Renal cortex interstitium (tissue), 11 donors: ENCODE measurements at regions not wholly inside any gene's neighbourhood (a gene's known extent, or its start where the extent isn't known, plus 50 kb on each side); places are given as distances from the start of the nearest gene placed in this dataset.

Source experiments
- DNase-seq, 11 donors: peaks; one replicate each; pipeline ENCODE4 v3.0.0-alpha.2; 2013; ENCODE audit warnings: low read depth in 9 of 11, low spot score in 4 of 11; ENCODE audit errors: extremely low read depth in 1 of 11

DNA sequence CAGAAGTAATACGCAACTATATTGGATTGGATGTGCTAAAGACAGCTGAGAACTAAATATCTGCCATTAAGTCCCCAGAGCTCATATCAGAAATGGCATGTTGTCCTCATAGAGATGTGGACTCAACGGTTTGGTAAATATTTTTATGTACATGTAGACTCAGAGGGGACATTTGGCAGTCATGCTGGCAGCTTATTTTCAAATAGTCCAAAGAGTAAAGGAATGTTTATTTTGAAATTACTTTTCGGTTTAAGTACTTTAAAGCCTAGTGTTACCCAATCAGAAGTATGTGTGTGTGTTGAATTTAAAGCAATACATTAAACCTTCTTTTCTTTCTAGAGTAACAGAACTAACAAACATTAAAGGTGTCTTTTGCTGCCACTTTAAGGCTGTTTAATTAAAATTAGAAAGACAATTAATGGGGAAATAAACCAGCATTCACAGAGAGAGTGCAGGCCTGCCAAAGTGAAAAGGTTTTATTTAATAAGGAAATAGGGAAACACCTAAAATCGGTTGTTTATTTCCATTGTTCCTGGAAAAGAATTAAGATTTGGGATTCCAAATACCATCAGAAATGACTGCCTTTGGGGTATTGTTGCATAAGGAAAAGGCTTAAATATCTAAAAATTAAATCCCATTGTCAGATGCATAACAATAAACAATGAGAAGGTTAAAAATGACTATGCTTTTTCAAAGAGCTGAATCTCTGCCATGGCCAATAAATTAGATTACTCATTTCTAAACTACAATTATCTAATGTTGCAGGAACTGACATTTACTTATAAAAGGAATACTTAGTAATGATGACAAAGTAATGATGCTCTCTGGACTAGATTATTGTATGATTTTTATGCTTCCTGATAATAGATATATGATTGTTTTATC is 113.4 kb upstream of the AHR start:
- DNase-seq, result no peak

DNA sequence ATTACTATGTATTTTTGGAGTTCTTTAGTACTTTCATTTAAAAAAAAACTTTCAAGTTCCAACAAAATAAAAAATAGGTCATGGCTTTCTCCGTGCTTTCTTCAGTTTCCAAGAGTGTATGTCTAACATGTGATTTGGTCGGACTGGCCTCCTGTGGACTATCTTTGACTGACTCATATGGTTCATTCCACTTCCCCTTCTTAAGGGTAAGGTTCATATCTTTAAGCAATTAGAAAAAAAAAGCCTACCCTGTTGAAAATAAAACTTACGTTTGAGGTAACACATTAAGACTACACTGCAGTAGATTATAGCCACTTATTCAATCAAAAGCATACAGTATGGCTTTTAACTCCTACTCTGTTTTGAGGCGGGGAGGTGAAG is 112.8 kb upstream of the AHR start:
- DNase-seq, result no peak

DNA sequence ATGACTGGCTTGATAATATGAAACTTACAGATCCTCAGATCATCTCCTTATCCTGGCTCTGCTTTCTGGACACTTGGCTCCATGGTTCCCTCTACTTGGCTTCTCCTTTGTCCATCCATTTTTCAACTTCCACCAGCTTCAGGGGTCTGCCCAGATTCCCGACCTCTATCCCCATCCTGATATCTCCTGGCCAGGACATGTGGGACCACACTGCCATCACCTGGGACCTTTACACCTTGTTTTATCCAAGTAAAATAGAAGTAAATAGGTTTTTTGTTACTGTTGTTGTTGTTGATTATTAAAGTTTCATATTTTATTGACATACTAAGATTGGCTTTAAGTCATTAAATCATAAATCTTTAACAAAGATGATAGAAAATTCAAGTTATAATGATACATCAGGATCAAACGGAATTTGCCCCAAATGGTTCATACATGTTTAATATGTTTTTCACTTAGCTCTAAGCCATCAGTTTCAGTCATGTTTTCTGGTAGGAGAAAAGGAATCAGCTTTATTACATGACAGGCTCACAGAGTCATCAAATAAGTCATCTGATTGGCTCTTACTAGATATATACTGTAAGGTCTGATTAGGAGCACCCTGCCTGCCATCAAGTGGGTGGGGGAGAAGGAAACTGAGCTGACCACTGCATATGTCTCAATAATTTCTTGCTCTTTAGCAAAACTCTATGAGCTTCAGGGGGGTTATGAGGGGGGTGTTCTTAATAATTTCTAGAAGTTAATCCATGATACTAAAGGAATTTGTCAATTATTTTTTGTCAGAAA is 111.5 kb upstream of the AHR start:
- no peak for DNase-seq

DNA sequence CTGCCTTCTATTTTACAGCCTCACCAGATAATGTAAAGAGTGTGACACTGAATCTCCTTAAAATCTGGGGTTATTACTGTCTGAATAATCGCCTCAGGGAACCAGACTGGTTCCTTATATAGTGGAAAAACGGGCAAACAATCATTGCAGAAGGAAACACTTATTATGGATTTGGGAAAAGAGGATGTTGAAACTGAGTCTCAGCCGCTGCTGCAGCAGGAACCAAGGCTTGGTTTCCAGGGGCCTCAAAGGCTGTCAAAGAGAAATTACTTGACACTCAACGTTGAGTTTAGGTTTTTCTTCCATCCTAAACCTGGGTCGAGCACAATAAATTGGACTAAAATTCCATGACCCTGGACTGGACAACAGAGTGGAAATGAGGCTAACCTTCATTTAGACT is 103.8 kb upstream of the AHR start:
- DNase-seq, result no peak

DNA sequence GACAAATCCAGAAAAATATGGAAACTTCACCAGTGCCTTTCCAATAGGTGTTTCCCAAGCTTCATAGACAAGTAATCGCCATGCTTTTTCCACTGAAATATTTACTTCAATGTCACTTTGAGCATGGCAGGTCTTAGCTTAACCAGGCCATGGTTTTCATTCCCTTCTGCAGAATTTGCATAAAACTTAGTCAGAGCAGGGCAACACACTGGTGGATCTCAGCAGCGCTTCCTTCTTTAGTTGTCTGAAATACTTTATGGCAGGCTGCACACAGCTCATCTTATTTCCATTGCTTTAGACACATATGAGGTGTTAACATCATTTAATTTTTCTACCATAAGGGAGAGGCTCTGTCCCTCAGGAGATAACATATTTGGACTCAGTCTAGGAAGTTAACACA is 102.9 kb upstream of the AHR start:
- no peak for DNase-seq

DNA sequence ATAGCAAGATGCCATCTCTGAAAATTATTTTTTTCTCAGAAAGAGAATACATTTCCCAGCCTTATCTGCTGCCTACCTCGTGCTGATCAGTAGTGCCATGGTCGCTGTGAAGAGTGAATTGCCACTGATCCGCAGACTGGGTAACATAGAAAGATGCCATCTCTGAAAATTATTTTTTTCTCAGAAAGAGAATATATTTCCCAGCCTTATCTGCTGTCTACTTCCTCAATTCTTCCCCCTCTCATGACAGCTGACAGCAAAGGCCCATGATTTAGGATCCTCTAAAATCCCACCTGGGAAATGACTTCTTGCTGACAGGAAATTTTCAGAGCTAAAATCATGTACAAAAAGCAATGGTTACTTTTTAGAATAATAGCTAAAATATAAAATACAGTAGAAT is 92.5 kb upstream of the AHR start:
- DNase-seq, result no peak

DNA sequence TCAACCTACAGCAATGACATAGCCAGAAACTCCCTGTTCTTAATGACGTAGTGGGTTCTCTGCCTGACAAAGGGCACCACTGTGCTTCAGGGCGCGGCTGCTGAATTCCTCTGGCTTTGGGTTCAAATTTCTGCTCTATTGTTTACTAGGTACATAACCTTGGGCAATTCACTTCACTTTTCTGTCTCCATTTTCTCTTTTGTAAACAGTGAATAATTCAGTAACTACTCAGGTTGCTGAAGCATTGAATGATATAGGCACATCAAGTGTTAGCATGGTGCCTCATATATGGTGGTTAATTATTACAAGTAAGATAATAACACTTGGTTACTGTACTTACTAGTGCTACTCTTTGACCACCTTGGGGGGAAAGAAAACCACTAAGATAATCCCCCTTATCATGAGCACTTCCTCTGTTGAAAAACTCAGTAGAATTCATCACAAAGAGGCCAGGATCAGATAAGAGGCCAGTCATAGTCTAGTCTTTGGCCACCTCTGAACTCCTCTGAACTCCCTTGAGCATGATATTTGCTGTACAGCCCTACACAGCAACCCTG is 92.0 kb upstream of the AHR start:
- no peak for DNase-seq

DNA sequence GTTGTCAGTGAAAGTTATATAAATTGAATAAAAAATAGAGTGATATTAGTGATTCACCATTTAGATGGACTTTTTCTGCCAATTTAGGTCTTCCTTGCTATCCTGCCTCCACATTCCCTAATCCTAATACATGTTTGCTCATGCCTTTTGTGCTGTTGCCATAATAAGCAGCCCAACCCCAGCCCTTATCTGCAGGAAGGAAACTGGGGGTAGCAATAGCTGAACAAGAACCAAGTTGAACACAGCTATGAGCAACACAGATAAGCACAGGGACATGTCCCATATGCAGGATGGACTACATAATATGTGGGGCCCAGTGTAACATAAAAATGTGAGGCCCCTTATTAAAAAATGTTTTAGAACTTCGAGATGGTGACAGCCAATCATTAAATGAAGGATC is 91.2 kb upstream of the AHR start:
- DNase-seq, result no peak

DNA sequence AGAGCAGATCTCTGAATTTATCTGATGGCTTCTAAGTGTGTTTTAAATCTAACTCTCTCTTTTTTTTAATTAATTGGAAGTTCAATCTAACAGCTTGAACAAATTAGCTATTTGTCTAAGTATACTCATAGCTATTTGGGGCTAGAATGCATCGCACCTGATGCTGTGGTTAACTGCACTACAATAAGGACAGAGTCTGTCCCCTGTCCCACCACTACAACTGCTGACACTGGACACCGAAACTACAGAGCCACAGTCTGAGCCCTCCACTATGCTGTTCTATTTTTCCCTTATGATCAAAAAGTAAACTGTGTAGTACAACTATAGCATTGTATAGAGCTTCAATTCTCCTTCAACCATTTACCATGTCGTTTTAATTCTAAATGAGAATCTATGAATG is 89.4 kb upstream of the AHR start:
- no peak for DNase-seq

DNA sequence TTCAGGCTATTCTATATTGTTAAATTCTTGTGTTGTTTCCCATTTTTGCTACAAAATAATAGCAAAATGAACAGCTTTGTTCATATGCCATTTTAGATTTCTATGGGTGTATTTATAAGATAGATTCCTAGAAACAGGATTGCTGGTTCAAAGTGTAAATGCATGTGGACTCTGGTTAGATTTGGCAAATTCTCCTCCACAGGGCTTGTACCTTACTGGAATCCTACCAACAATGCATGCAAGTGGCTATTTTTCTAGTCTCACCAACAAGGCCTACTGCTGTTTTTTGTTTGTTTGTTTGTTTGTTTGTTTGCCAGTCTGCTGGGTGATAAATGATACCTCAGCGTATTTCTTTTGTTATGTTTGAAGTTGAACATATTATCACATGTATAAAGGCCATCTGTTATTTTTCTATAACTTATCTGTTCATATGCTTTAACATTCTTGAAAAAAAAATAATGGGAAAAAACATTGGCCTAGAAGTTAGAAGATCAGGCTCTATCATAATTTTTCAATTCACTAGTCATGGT is 87.1 kb upstream of the AHR start:
- no peak for DNase-seq

DNA sequence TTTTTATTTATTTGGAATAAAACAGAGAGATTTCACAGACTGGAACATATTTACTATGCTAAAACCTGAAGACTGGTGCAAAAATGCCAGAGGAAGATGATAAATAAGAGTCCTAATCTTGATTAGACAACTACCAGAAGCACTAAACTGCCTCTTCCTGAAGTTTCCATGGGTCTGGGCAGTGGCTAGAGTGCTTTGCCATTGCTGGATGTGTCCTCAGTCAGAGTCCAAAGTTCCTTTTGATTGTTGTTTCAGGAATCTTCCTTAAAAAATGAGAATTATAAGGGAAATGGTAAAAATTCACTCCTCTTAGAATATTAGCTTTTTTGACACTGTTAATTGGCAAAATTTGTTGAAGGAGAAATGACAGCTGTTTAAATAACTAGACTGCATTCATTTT is 86.3 kb upstream of the AHR start:
- DNase-seq, result no peak

DNA sequence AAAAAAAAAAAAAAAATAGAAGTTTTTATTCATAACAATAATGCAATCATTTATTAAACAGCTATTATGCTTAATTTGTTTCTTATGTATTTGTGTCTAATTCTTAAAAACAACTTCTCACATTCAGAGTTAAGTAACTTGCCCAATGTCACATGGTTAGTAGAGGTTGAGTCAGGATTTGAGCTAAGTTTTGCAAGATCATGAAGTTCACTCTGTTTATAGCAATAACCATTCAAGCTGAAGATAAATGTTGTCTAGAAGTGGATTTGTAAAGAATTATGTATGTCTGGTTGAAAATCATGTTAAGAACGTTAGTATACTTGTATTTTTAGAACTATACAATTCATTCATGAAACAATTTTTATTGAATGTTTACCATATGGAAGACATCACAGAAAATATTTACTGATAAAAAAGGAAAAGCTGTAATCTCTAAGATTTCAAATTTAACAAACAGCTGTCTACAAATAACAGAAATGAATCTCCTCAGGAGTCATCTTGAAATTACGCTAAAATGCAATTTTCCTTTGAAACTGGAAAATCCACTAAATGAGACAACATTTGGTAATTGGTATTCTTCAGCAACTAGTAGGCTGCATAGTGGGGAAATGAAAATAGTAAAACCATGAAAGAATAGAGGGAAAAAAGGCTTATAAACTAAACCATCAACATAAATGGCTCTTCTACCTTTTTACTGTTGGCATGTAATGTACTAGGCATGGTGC is 70.5 kb upstream of the AHR start:
- no peak for DNase-seq

DNA sequence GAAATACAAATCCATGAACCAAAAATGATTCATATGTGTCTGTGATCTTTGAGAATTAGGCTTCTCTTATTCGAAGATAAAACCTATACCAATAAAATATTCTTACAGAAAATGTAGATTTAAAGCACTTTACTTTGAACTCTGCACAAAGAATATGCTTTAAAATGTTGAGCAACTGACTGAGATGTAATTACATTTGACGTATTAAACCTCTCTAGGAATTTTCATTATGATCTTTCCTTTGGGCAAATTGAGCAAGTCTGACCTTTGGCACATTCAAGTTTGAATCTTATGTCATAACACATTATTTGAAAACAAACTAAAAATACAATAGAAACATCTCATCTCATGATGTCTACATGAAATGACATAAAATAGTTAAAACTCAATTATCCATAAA is 69.2 kb upstream of the AHR start:
- no peak for DNase-seq

DNA sequence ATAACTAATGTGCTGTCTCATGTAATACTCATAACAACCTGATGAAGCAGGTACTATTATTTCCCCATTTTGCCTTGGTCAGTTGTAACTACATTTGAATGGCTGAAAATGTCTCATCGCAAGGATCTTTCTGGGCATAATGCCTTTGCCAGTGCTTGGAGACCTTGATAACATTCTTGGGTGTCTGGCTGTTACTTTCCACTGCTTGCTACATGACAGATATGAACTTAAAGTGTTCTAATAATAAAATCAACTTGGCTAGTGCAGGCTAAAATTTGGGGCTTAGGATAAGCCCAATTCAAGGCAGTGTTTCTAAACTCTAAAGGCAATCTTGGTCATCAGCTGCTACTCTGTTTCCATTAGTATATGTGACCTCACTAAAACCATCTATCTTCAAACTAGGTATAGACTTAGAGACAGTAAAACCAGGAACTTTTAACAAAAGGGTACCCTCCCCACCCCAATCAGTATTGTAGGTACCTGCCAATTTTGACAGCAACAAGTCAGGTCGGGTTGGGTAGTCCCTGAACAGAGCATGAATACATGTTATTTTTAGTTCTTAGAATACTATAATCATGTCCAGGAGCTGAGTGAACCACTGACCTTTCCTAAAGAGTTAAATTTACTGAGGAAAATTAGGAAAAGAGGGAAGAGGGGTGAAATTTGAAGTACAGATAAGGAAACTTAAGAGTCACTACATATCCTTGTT is 68.2 kb upstream of the AHR start:
- DNase-seq, result no peak

DNA sequence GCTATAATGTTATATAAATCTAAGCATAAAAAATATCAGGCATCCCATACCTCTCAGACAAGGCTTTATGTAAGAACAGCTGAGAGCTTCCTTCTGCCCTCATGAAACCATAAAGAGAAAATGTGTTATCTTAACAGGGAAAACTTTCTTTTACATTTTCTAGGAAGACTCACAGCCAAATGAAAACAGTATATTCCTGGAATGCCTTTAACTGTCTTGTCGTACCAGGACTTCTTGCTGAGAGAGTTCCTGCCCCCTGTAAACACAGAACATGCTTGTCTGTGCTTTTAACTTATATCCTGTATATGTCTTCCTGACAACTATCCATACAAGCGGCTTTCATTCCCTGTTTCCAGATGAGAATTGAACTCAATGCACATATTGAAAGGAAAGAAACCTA is 64.8 kb upstream of the AHR start:
- DNase-seq, result no peak

DNA sequence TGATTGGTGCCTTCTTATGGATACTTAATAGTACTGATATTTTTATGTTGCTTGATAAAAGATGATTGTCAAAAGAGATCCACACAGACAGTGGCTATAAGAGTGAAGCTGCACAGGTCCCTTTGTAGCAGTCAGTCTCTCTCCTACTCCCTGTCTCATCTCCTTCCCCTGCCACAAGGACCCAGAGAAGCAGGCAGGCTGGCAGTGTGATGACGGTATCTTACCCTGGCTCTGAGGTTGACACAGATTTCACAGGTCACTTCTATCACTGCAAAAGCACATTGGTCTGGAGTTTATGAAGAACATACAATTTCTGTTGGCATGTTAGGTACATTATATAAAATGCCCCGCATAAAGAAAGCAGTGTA is 64.4 kb upstream of the AHR start:
- no peak for DNase-seq

DNA sequence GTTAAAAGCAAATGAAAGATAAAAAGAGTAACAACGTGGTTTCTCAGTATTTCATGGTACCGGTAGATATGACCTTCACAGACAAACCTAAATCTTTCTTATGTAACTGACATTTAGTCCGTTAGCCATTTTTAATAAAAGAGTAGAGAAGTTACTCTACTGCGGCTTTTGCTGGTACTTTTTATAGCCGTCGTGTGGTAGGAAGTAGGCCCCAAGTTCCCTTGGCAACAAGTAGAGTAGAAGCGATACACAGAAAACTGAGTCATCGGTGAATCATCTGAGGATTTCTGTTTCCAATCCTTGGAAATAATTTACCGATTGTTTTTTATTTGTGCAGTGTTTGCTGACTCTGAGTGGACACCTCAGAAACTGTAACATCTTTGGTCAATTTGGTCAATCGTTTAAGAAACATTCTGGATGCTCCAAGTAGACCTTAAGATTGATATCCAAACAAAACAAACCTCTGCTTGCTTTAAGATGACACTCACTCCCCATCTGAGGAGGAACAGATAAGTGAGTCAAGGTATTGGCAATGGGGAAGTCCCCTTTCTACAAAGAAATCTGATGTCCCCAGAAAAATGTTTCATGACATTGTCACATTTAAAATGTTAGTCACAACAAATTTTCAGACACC is 63.9 kb upstream of the AHR start:
- no peak for DNase-seq

DNA sequence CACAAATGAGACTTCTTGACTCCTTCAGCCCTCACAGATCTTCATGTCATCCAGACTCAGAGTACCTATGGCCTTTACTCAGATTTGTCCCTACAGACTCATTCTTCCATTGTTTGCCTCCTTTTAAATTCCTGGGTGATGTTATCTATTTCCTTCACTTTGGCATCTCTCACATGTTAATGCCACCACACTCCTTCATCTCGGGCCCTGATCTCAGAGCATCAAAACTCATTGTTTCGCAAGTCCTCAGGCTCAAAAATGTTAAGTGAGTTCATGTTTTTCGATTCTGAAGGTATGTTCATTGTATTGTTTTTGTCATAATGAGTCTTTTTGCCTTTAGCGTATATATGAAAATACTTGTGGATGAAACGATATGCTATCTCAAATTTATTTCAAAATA is 62.3 kb upstream of the AHR start:
- DNase-seq, result no peak

DNA sequence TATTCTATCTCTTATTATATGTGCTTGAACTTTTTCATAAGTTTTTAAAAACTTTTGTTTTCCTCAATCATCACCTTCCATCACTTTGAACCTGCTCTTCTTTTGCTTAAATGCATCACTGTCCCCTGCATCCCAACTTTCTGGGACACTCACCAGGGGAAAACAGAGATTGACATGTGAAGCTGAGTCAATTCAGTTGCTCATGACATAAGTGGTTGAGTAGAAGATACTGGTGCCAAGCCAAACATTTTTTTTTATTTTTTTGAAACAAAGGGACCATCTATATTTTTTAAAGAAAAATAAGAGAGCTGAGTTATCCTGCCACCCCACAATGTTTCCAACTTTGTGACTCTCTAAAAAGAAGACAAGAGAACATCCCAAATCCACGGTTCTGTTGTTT is 61.8 kb upstream of the AHR start:
- no peak for DNase-seq
